ENCODE measurements at regions not wholly inside any gene's neighbourhood (a gene's known extent, or its start where the extent isn't known, plus 50 kb on each side); places are given as distances from the start of the nearest gene placed in this dataset.

GRCh38 chr4:128380306-128380705 lies 92.7 kb upstream of the PGRMC2 start:
- no peak overlapping the region for H3K4me3 ChIP-seq
- no peaks in the 10 kb centered on the region for H3K36me3 ChIP-seq
- intact Hi-C loops (cut with DNase I; ENCODE audit: low total_unique reads) = loop anchor here (10.0 kb wide), 2 partner anchors 174 to 484 kb away; no protein-coding TSS in a partner anchor
- no peak overlapping the region for H3K27ac ChIP-seq
- no peaks in the 10 kb centered on the region for H3K27me3 ChIP-seq
- TF ChIP-seq POLR2A (IDR thresholded peaks at IDR 0.05) (no peak), CTCF (IDR thresholded peaks at IDR 0.05 in 4 of 5, conservative IDR thresholded peaks at IDR 0.05 in 1 of 5) (no peak)
- in situ Hi-C loops (cut with MboI; ENCODE audit: low sequenced_read_pairs in 4 of 4) = no loop called here
- DNase-seq = no peak
- H3K4me1 ChIP-seq = peaks cover 2 to 11% of the 10 kb centered on the region in 2 donors
- no peaks in the 10 kb centered on the region for H3K9me3 ChIP-seq
- no peak for ATAC-seq

GRCh38 chr4:128379860-128380259 lies 92.2 kb upstream of the PGRMC2 start:
- peak; percentile 53 to 91 for ATAC-seq
- intact Hi-C loops (cut with DNase I; ENCODE audit: low total_unique reads) = loop anchor here (10.0 kb wide), 2 partner anchors 175 to 485 kb away; no protein-coding TSS in a partner anchor

GRCh38 chr4:128378668-128379067 lies 91.1 kb upstream of the PGRMC2 start:
- no peak for TF ChIP-seq CTCF (IDR thresholded peaks at IDR 0.05 in 4 of 5, conservative IDR thresholded peaks at IDR 0.05 in 1 of 5)
- no peak for TF ChIP-seq POLR2A (IDR thresholded peaks at IDR 0.05)
- Histone ChIP-seq H3K4me3 (no peak overlapping the region), H3K36me3 (no peaks in the 10 kb centered on the region), H3K27ac (no peak overlapping the region), H3K9me3 (no peaks in the 10 kb centered on the region), H3K27me3 (no peaks in the 10 kb centered on the region), H3K4me1 (peaks cover 0 to 5% of the 10 kb centered on the region in 2 donors)
- DNase-seq (no peak), ATAC-seq (no peak)
- in situ Hi-C loops (cut with MboI; ENCODE audit: low sequenced_read_pairs in 4 of 4) = no loop called here
- intact Hi-C loops (cut with DNase I; ENCODE audit: low total_unique reads) = no loop called here

More at GRCh38 chr4:128379860-128380259, 92.2 kb upstream of the PGRMC2 start:
- no peak overlapping the region for H3K4me3 ChIP-seq
- no peak for TF ChIP-seq POLR2A (IDR thresholded peaks at IDR 0.05)
- TF ChIP-seq CTCF (IDR thresholded peaks at IDR 0.05 in 4 of 5, conservative IDR thresholded peaks at IDR 0.05 in 1 of 5) = peak; percentile 47 to 72 (median 52)
- peaks cover 0 to 6% of the 10 kb centered on the region in 2 donors for H3K4me1 ChIP-seq
- no peak overlapping the region for H3K27ac ChIP-seq
- in situ Hi-C loops (cut with MboI; ENCODE audit: low sequenced_read_pairs in 4 of 4) = no loop called here
- no peaks in the 10 kb centered on the region for H3K27me3 ChIP-seq
- H3K9me3 ChIP-seq = no peaks in the 10 kb centered on the region
- DNase-seq = peak in 1 of 2 donors; percentile 47
- H3K36me3 ChIP-seq = no peaks in the 10 kb centered on the region

GRCh38 chr4:128376958-128377357 lies 89.3 kb upstream of the PGRMC2 start:
- Histone ChIP-seq H3K4me1 (peaks cover 5 to 10% of the 10 kb centered on the region in 2 donors), H3K9me3 (no peaks in the 10 kb centered on the region), H3K27ac (no peak overlapping the region), H3K4me3 (no peak overlapping the region), H3K27me3 (no peaks in the 10 kb centered on the region), H3K36me3 (no peaks in the 10 kb centered on the region)
- no peak for TF ChIP-seq CTCF (IDR thresholded peaks at IDR 0.05 in 4 of 5, conservative IDR thresholded peaks at IDR 0.05 in 1 of 5)
- in situ Hi-C loops (cut with MboI; ENCODE audit: low sequenced_read_pairs in 4 of 4) (no loop called here), intact Hi-C loops (cut with DNase I; ENCODE audit: low total_unique reads) (no loop called here)
- ATAC-seq = no peak
- DNase-seq = no peak

GRCh38 chr4:128376303-128376702 lies 88.7 kb upstream of the PGRMC2 start:
- Histone ChIP-seq H3K4me1 (peaks cover 11 to 16% of the 10 kb centered on the region in 2 donors), H3K4me3 (no peak overlapping the region), H3K36me3 (no peaks in the 10 kb centered on the region), H3K27me3 (no peaks in the 10 kb centered on the region), H3K27ac (no peak overlapping the region), H3K9me3 (no peaks in the 10 kb centered on the region)
- ATAC-seq (no peak), DNase-seq (no peak)
- in situ Hi-C loops (cut with MboI; ENCODE audit: low sequenced_read_pairs in 4 of 4) (no loop called here), intact Hi-C loops (cut with DNase I; ENCODE audit: low total_unique reads) (no loop called here)
- no peak for TF ChIP-seq POLR2A (IDR thresholded peaks at IDR 0.05)

All from gastrocnemius medialis (tissue), 4 donors.